HCT116 (cell line): ENCODE measurements at regions not wholly inside any gene's neighbourhood (a gene's known extent, or its start where the extent isn't known, plus 50 kb on each side); places are given as distances from the start of the nearest gene placed in this dataset.
"Not testable (repeated sequence)": the region's sequence is repeated elsewhere in the genome, so short reads cannot be mapped to it uniquely, and the experiment has no call there.

Source experiments
- ATAC-seq: fragments of 200-7000 bp; cut with Tn5 transposase; 2 replicates; pipeline ENCODE4 v1.9.1; 2020; ENCODE audit warnings: mild to moderate bottlenecking, moderate library complexity
- BruUV-seq: library from RNA; stranded (reverse); fragments of 400-500 nt; replicated peaks from 2 replicates; lab custom pipeline; 2021; lab: Mats Ljungman, UMichigan
- CTCF ChIA-PET: fragments of 300-600 bp; sonication (Branson Sonifier 250); formaldehyde crosslinking; loops from one replicate; lab custom pipeline; 2021; ENCODE audit warnings: antibody characterized with exemption; lab: Charles Lee
- POLR2A ChIA-PET: fragments of 300-600, 350-600 bp; sonication (Branson Sonifier 250); formaldehyde crosslinking; loops from one replicate; lab custom pipeline; 2021; ENCODE audit warnings: antibody characterized with exemption; lab: Charles Lee
- RAD21 ChIA-PET, 2 experiments: fragments of 300-600 bp; sonication (Branson Sonifier 250); formaldehyde crosslinking; loops; one replicate each; lab custom pipeline; 2023; ENCODE audit warnings: low total read pairs in 2 of 2; ENCODE audit not compliant: uncharacterized antibody in 2 of 2, unreplicated experiment in 2 of 2, low non-redundant PET in 1 of 2; lab: Charles Lee
- DNase-seq: peaks from one replicate; pipeline ENCODE4 v3.0.0-alpha.2; 2010; ENCODE audit warnings: low read depth, low spot score
- H2AFZ ChIP-seq: fragments of 200-600 bp; shearing (Covaris generic), sonication (generic); 2 replicates; pipeline ENCODE4 v1.6.1; 2017; ENCODE audit warnings: low read depth, mixed run types, mixed read lengths, antibody characterized with exemption, low read length; ENCODE audit not compliant: poor library complexity, severe bottlenecking
- H3K27ac ChIP-seq: 2 replicates; pipeline ENCODE4 v1.5.1; 2012; ENCODE audit warnings: low read depth, low read length
- H3K27me3 ChIP-seq: fragments of 200-600 bp; sonication (generic); 2 replicates; pipeline ENCODE4 v1.6.1; 2016; ENCODE audit warnings: mixed run types, low read length, mixed read lengths; ENCODE audit not compliant: insufficient read depth
- H3K36me3 ChIP-seq, 2 experiments: fragments of 200-500 bp in 1 of 2; fragments of 200-600 bp in 1 of 2; sonication (Bioruptor generic) in 1 of 2; sonication (generic) in 1 of 2; 2 replicates each; pipeline versions ENCODE4 v1.5.1 to v1.6.1; 2014 to 2016; ENCODE audit warnings: low read length in 2 of 2, inconsistent platforms in 1 of 2, mixed read lengths in 1 of 2, mixed run types in 1 of 2; ENCODE audit not compliant: insufficient read depth in 2 of 2, control insufficient read depth in 1 of 2
- H3K4me1 ChIP-seq, 2 experiments: fragments of 200-600 bp in 1 of 2; sonication (generic) in 1 of 2; 2 replicates each; pipeline versions ENCODE4 v1.5.1 to v1.6.1; 2012 to 2017; ENCODE audit warnings: low read length in 2 of 2, inconsistent platforms in 1 of 2, mild to moderate bottlenecking in 1 of 2, mixed read lengths in 1 of 2, mixed run types in 1 of 2, moderate library complexity in 1 of 2; ENCODE audit not compliant: insufficient read depth in 2 of 2, control insufficient read depth in 1 of 2
- H3K4me2 ChIP-seq: fragments of 200-600 bp; sonication (generic); 2 replicates; pipeline ENCODE4 v1.6.1; 2017; ENCODE audit warnings: mixed run types, low read length, mixed read lengths
- H3K4me3 ChIP-seq, 2 experiments: fragments of 200-600 bp in 1 of 2; sonication (generic) in 1 of 2; replicated peaks in 1 of 2; 2 replicates each; pipeline ENCODE4 v1.5.1; 2011 to 2016; ENCODE audit warnings: low read length in 2 of 2, control low read depth in 1 of 2, low read depth in 1 of 2, mild to moderate bottlenecking in 1 of 2, mixed read lengths in 1 of 2, mixed run types in 1 of 2
- H3K79me2 ChIP-seq: fragments of 200-600 bp; sonication (generic); 2 replicates; pipeline ENCODE4 v1.6.1; 2017; ENCODE audit warnings: mild to moderate bottlenecking, mixed run types, low read length, moderate library complexity, mixed read lengths; ENCODE audit not compliant: insufficient read depth
- H3K9ac ChIP-seq: fragments of 200-600 bp; sonication (generic); 2 replicates; pipeline ENCODE4 v1.6.1; 2016; ENCODE audit warnings: low read length, mixed read lengths
- H3K9me2 ChIP-seq: fragments of 200-600 bp; sonication (generic), shearing (Covaris generic); 2 replicates; pipeline ENCODE4 v1.6.1; 2017; ENCODE audit warnings: mixed run types, mild to moderate bottlenecking, moderate library complexity; ENCODE audit not compliant: insufficient read depth
- H3K9me3 ChIP-seq, 2 experiments: fragments of 200-500 bp in 1 of 2; fragments of 200-600 bp in 1 of 2; sonication (Bioruptor generic) in 1 of 2; sonication (generic) in 1 of 2; 2 replicates each; pipeline ENCODE4 v1.6.1; 2014 to 2017; ENCODE audit warnings: low read length in 2 of 2, mixed read lengths in 2 of 2, inconsistent platforms in 1 of 2, low read depth in 1 of 2, mild to moderate bottlenecking in 1 of 2, mixed run types in 1 of 2, moderate library complexity in 1 of 2; ENCODE audit not compliant: control insufficient read depth in 1 of 2, insufficient read depth in 1 of 2
- H4K20me1 ChIP-seq: fragments of 200-600 bp; sonication (generic), shearing (Covaris generic); 2 replicates; pipeline ENCODE4 v1.6.1; 2017; ENCODE audit warnings: mixed run types, mild to moderate bottlenecking, moderate library complexity; ENCODE audit not compliant: insufficient read depth
- CEBPB ChIP-seq: IDR thresholded peaks from 2 replicates; pipeline ENCODE4 v1.6.1; 2012; ENCODE audit warnings: low read depth
- EZH2 ChIP-seq: fragments of 200-600 bp; sonication (generic); IDR thresholded peaks from 2 replicates; pipeline ENCODE4 v1.6.1; 2017; ENCODE audit warnings: antibody characterized with exemption, mixed run types
- EZH2phosphoT487 ChIP-seq: fragments of 200-600 bp; IDR thresholded peaks from 2 replicates; pipeline ENCODE4 v1.6.1; 2018; ENCODE audit warnings: antibody characterized with exemption, borderline replicate concordance
- FOSL1 ChIP-seq: IDR thresholded peaks from 2 replicates; pipeline ENCODE4 v1.6.1; 2012; ENCODE audit warnings: low read depth
- SRF ChIP-seq: IDR thresholded peaks from 2 replicates; pipeline ENCODE4 v1.6.1; 2012; ENCODE audit warnings: low read depth
- TCF7L2 ChIP-seq: IDR thresholded peaks from 2 replicates; pipeline ENCODE4 v1.7.0; 2011; ENCODE audit warnings: borderline replicate concordance, inconsistent platforms; ENCODE audit not compliant: insufficient read depth, insufficient read length; ENCODE audit errors: extremely low read depth
- ZFX ChIP-seq: fragments of 450-650 bp; IDR thresholded peaks from 2 replicates; pipeline ENCODE4 v1.6.1; 2017
- intact Hi-C: fragments of 100-400 bp; cut with micrococcal nuclease; formaldehyde crosslinking; loops from 2 replicates; pipeline ENCODE4 v1.10.0; 2022

DNA sequence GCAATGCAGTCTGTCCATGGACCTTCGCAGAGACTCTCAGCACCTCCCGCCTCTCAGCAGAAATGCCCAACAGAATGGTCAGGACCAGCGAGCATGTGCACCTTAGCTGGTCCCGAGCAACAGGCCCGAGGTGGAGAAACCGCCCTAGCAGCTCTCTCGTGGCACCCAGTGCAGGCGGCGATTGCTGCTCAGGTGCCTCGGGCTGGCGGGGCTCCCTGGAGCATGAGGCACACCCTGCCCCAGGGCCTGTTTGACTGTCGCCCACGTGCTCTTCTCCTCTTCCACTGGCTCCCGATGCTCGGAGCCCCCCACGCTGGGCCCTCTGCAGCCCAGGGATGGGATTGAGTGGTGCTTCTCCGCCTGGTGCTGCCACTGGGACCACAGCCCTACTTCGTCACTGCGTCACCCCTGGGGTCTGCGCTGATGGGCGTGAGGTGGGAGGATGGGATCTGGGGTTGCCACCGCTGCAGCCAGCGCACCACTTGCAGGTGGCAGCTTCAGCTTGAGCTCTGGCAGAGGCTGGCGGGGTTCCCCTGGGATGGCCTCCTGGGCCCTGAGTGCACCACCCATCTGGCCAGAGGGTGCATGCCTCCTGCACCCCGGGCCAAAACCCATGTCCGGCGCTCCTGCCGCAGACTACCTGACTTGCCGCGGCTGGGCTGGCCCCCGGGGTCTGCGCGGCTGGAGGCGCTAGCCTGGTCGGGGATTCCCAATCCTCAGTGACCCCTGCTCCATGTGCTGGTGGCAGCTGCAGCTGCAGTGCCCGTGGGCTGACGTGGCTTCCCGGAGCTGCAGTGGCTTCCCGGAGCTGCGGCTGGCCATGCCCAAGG is 244.2 kb downstream of the FOXD4L6 start:
- no TSS peak for BruUV-seq
- no peak for TF ChIP-seq EZH2
- no peak for TF ChIP-seq ZFX
- TF ChIP-seq SRF: no peak
- no peak for TF ChIP-seq EZH2phosphoT487
- TF ChIP-seq FOSL1: no peak
- TF ChIP-seq CEBPB: no peak
- no peak for TF ChIP-seq TCF7L2
- TF ChIP-seq, all 23 proteins: peak for 0
- DNase-seq (no peak), ATAC-seq (no peak)
- ChIA-PET POLR2A (no interaction called here), CTCF (no interaction called here), RAD21 (no interaction called here)
- Histone ChIP-seq H3K4me3 (no peak overlapping the region), H3K27ac (no peak overlapping the region), H4K20me1 (no peaks in the 10 kb centered on the region), H3K27me3 (no peaks in the 10 kb centered on the region), H3K4me2 (no peak overlapping the region), H2AFZ (no peak overlapping the region), H3K9me2 (no peaks in the 10 kb centered on the region), H3K9me3 (no peaks in the 10 kb centered on the region; a peak in 1 of 4 replicates), H3K36me3 (no peaks in the 10 kb centered on the region), H3K4me1 (no peaks in the 10 kb centered on the region), H3K9ac (no peak overlapping the region), H3K79me2 (no peaks in the 10 kb centered on the region)
- intact Hi-C loops: loop anchor here (5.0 kb wide), 1 partner anchor 48 kb away; no protein-coding TSS in a partner anchor

DNA sequence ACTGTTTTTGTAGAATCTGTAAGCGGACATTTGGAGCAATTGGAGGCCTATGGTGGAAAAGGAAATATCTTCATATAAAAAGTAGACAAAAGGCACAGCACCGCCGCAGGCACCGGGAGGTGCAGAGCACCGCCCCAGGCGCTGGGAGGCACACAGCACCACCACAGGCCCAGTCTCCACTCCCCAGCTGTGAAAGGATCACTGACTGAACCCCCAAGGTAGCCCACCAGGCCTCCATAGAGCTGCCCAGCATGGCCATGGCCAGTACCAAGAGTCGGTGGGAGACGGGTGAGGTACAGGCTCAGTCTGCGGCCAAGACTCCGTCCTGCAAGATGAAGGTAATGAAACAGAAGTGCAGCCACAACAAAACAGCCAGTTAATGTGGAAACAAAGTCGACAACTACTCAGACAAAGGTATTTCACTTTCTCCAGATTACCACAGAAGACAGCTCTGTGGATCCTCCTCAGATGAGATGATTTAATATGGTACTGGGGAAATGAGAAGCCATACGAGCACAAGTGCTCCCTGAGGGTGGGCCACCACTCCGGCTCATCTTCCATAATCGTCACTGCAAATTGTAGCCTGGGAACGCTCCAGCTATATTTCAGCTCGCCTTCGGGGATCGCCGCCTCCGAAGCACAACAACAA is 244.9 kb downstream of the FOXD4L6 start:
- H3K4me3 ChIP-seq, H3K9me2 ChIP-seq, BruUV-seq, H3K27ac ChIP-seq, CTCF ChIA-PET, H2AFZ ChIP-seq, H3K9ac ChIP-seq, DNase-seq, RAD21 ChIA-PET, H3K79me2 ChIP-seq, H3K27me3 ChIP-seq, H3K9me3 ChIP-seq, H4K20me1 ChIP-seq, H3K4me2 ChIP-seq, POLR2A ChIA-PET, ATAC-seq, H3K36me3 ChIP-seq, H3K4me1 ChIP-seq: not testable (repeated sequence)
- intact Hi-C loops: loop anchor here (5.0 kb wide), 1 partner anchor 49 kb away; no protein-coding TSS in a partner anchor

DNA sequence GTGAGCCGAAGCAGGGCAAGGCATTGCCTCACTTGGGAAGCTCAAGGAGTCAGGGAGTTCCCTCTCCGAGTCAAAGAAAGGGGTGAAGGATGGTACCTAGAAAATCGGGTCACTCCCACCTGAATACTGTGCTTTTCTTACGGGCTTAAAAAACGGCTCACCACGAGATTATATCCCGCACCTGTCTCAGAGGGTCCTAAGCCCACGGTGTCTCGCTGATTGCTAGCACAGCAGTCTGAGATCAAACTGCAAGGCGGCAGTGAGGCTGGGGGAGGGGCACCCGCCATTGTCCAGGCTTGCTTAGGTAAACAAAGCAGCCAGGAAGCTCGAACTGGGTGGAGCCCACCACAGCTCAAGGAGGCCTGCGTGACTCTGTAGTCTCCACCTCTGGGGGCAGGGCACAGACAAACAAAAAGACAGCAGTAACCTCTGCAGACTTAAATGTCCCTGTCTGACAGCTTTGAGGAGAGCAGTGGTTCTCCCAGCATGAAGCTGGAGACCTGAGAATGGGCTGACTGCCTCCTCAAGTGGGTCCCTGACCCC is 254.7 kb downstream of the FOXD4L6 start:
- POLR2A ChIA-PET: not testable (repeated sequence)

More for the DNA sequence above, 254.7 kb downstream of the FOXD4L6 start:
- H3K27me3 ChIP-seq, H3K9me2 ChIP-seq, ATAC-seq, H3K36me3 ChIP-seq, DNase-seq, H3K4me1 ChIP-seq, H3K79me2 ChIP-seq, H3K27ac ChIP-seq, RAD21 ChIA-PET, intact Hi-C loops, H3K4me3 ChIP-seq, H4K20me1 ChIP-seq, H3K9me3 ChIP-seq, H2AFZ ChIP-seq, H3K4me2 ChIP-seq, H3K9ac ChIP-seq, CTCF ChIA-PET, BruUV-seq: not testable (repeated sequence)
